GM06990 (cell line): ENCODE measurements at regions not wholly inside any gene's neighbourhood (a gene's known extent, or its start where the extent isn't known, plus 50 kb on each side); places are given as distances from the start of the nearest gene placed in this dataset.

Experiments
- DNase-seq: peaks from one replicate; pipeline ENCODE4 v3.0.0-alpha.2; 2011; ENCODE audit not compliant: insufficient read length; ENCODE audit errors: extremely low read depth
- H3K27me3 ChIP-seq: replicated peaks from 2 replicates; pipeline ENCODE4 v1.6.0; 2011; ENCODE audit warnings: low read length; ENCODE audit not compliant: control insufficient read depth, insufficient read depth
- H3K36me3 ChIP-seq: 2 replicates; pipeline ENCODE4 v1.5.1; 2011; ENCODE audit warnings: low read length; ENCODE audit not compliant: control insufficient read depth, insufficient read depth
- H3K4me3 ChIP-seq: replicated peaks from 2 replicates; pipeline ENCODE4 v1.5.1; 2011; ENCODE audit warnings: low read depth, mild to moderate bottlenecking, control low read depth, low read length
- CTCF ChIP-seq: IDR thresholded peaks from 2 replicates; pipeline ENCODE4 v1.5.1; 2011; ENCODE audit warnings: low read length, control low read depth, mild to moderate bottlenecking, inconsistent platforms; ENCODE audit not compliant: insufficient read depth, poor library complexity, severe bottlenecking

DNA sequence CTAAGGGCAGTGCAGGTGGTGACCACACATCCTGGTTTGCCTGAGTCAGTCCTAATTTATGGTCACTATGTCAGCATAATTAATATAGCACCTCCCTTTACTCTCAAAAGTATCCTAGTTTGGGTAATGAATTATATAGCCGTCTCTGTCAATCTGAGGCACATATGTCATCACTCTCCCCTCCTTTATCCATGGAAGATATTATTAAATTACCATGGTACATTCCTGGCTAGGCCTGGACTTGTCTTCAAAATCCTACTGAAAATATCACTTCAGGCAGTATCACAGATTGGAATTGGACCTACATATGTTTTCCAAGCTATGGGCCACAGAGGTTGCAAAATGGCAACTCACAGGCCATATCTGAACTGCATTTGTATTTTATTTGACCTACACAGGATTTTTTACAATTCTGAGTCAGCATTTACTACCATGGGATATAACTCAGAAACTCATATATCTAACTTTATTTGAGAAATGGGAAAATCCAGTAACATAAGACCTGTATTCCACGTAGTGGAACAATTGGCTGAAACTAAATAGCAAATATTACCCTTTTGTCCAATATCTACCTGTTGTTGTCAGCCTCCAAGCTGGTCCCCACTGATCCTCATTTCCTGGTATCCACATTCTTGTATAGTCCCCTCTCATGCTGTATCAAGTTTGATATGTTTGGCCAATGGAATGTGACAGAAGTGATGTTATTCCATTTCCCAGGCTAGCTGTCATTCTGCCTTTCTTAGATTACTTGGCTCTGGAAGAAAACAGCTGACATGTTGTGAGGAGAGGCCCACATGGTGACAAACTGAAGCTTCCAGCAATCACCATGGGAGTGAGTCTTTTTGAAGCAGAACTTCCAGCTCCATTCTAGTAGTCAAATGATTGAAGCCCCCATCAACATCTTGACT is 102.5 kb upstream of the MDM1 start:
- no peak for TF ChIP-seq CTCF
- Histone ChIP-seq H3K27me3 (no peaks in the 10 kb centered on the region), H3K36me3 (peaks cover under 1% of the 10 kb centered on the region; the same call in 1 of the 2 replicates), H3K4me3 (no peak overlapping the region)
- DNase-seq: no peak

- no peak for TF ChIP-seq CTCF
- no peak for DNase-seq
- H3K4me3 ChIP-seq: no peak overlapping the region
- H3K36me3 ChIP-seq: no peaks in the 10 kb centered on the region; the same call in 1 of the 2 replicates
- no peaks in the 10 kb centered on the region for H3K27me3 ChIP-seq
Observed at GRCh38 chr12:68435299-68435637, 103.1 kb upstream of the MDM1 start.

DNA sequence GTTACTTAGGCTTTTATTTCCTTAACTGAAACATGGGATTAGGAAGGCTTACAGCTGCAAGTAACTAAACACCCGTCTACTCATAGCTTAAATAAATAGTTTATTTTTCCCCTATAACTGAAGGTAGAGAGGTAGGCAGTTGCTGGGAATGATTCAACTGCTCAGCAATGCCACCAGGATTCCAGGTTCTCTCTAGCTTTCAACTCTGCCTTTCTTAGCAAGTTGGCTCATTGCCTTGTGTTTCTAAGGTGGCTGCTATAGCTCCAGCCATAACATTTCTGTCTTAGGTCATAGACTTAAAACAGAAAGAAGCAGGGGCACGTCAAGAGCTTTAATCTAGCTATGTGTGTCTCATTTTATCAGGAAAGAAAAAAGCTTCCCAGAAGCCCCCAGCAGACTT is 103.7 kb upstream of the MDM1 start:
- DNase-seq: no peak
- no peaks in the 10 kb centered on the region; the same call in 1 of the 2 replicates for H3K36me3 ChIP-seq
- TF ChIP-seq CTCF: no peak
- H3K4me3 ChIP-seq: no peak overlapping the region
- H3K27me3 ChIP-seq: no peaks in the 10 kb centered on the region

DNA sequence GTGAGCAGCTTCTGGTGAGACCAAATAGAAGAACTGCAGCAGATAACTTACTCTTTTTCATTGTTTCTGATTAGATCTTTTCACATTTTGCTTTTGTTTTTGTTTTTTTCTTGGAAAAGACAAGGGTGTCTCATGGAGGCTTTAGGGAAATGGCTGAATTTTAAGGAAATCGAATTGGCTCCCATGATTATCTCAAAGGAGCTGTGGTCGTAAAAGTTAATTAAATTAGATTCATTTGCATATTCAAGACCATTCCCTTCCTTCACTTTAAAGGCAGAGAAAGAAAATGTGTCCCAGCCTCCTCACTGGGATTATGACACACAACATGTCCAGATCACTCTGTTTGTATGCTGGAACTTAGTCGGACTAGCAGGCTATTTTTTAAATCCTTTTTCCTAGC is 106.4 kb upstream of the MDM1 start:
- TF ChIP-seq CTCF: no peak
- H3K27me3 ChIP-seq: no peaks in the 10 kb centered on the region
- H3K36me3 ChIP-seq: no peaks in the 10 kb centered on the region
- DNase-seq: no peak
- no peak overlapping the region for H3K4me3 ChIP-seq

DNA sequence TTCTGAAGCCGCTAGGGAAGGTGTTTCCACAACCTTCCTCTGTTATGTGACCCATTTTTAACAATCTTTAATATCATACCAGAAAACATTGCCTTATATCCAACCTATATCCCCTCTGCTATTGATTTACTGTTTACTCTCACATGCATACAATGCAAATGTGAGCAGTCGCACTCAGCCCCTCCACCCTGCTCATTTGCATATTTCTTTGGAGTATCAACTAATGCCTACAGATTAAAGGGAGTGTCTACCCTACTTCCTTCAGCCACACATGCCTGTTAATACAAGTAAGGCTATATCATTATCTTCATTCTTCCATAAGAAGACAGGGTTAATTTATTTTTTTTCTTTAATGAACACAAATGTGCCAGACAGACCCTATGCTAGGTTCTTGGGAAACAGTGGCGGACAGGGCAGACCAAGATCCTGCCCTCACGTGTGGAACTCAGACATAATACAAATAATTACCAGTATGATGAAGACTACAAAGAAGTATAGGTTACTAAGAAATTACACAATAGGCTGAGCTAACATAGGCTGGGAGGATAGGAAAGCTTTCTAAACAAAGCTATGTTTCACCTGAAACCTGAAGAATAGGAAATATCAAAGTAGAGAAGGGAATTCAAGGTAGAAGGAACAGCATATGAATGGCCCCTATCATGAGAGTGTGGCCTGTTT is 107.3 kb upstream of the MDM1 start:
- no peak for TF ChIP-seq CTCF
- DNase-seq: no peak
- H3K27me3 ChIP-seq: no peaks in the 10 kb centered on the region

More for the DNA sequence above, 107.3 kb upstream of the MDM1 start:
- Histone ChIP-seq H3K4me3 (no peak overlapping the region; the same call in 1 of the 2 replicates), H3K36me3 (no peaks in the 10 kb centered on the region)
